Mucosa of descending colon (tissue), 3 donors: ENCODE measurements at regions not wholly inside any gene's neighbourhood (a gene's known extent, or its start where the extent isn't known, plus 50 kb on each side); places are given as distances from the start of the nearest gene placed in this dataset.

ENCODE experiments used
- ATAC-seq: fragments of 200-7000 bp; cut with Tn5 transposase; one replicate; pipeline ENCODE4 v1.9.1; 2020; ENCODE audit warnings: mild to moderate bottlenecking, moderate library complexity
- DNase-seq, 3 donors: peaks; one replicate each; pipeline ENCODE4 v3.0.0-alpha.2; 2020
- H3K36me3 ChIP-seq: fragments of 200-600 bp; one replicate; pipeline ENCODE4 v1.8.0; 2021; ENCODE audit warnings: low read depth, mild to moderate bottlenecking
- H3K4me1 ChIP-seq: fragments of 200-600 bp; one replicate; pipeline ENCODE4 v1.8.0; 2021; ENCODE audit warnings: low read depth, mild to moderate bottlenecking
- H3K4me3 ChIP-seq: fragments of 200-600 bp; one replicate; pipeline ENCODE4 v1.8.0; 2021; ENCODE audit warnings: mild to moderate bottlenecking
- H3K9me3 ChIP-seq: fragments of 200-600 bp; one replicate; pipeline ENCODE4 v1.8.0; 2021; ENCODE audit warnings: mild to moderate bottlenecking
- intact Hi-C, 2 donors: fragments of 100-400 bp; cut with DNase I in 1 of 2; cut with micrococcal nuclease in 1 of 2; formaldehyde crosslinking; loops; one replicate each; pipeline versions ENCODE4 v1.11.0 to v1.11.1; 2022; cut with DNase I, micrococcal nuclease
- TF ChIP-seq, protein P1 (sequence below): fragments of 200-600 bp; IDR thresholded peaks from one replicate; pipeline ENCODE4 v1.8.0; 2022; ENCODE audit warnings: antibody characterized with exemption, mild to moderate bottlenecking
- donor health status: DM: no; HTN: no; CAD: no; lungs with moderate emphysema.
- donor health status: DM: no; HTN: no; CAD: no.
- donor health status: DM: no; HTN: yes; CAD: no.

- Histone ChIP-seq H3K4me3 (no peak overlapping the region), H3K36me3 (no peaks in the 10 kb centered on the region), H3K4me1 (no peaks in the 10 kb centered on the region), H3K9me3 (peaks cover 2% of the 10 kb centered on the region)
- intact Hi-C loops: no loop called here
- DNase-seq: no peak
- no peak for ATAC-seq
- TF ChIP-seq, protein P1, sequence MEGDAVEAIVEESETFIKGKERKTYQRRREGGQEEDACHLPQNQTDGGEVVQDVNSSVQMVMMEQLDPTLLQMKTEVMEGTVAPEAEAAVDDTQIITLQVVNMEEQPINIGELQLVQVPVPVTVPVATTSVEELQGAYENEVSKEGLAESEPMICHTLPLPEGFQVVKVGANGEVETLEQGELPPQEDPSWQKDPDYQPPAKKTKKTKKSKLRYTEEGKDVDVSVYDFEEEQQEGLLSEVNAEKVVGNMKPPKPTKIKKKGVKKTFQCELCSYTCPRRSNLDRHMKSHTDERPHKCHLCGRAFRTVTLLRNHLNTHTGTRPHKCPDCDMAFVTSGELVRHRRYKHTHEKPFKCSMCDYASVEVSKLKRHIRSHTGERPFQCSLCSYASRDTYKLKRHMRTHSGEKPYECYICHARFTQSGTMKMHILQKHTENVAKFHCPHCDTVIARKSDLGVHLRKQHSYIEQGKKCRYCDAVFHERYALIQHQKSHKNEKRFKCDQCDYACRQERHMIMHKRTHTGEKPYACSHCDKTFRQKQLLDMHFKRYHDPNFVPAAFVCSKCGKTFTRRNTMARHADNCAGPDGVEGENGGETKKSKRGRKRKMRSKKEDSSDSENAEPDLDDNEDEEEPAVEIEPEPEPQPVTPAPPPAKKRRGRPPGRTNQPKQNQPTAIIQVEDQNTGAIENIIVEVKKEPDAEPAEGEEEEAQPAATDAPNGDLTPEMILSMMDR: no peak
Measured at GRCh38 chrX:25597551-25597950, 540.6 kb upstream of the MAGEB18 start.

DNA sequence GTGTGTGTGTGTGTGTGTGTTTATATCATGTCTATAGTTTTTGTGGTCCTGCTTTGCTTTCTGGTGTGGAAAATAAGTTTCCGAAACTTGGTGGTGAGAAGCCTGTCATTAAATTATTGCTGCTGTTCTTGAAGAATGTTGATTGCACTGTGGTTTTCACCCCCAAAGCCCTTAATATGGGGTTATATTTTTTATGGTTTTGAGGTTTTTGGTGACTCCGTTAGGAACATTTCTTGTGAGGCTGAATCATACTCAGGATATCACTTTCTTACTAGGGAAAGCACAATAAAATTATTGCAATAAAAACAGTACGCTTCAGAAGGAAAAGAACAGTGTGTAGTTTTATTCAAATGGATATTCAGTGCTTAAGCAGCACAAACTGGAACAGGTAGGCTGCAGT, 539.1 kb upstream of the MAGEB18 start:
- H3K9me3 ChIP-seq: peaks cover 2% of the 10 kb centered on the region
- no peaks in the 10 kb centered on the region for H3K4me1 ChIP-seq
- DNase-seq (no peak), ATAC-seq (no peak)
- H3K4me3 ChIP-seq: no peak overlapping the region
- intact Hi-C loops: no loop called here
- TF ChIP-seq, protein P1: no peak
- no peaks in the 10 kb centered on the region for H3K36me3 ChIP-seq

- no peak for ATAC-seq
- TF ChIP-seq, protein P1: no peak
- Histone ChIP-seq H3K4me3 (no peak overlapping the region), H3K36me3 (no peaks in the 10 kb centered on the region), H3K9me3 (peaks cover 2% of the 10 kb centered on the region), H3K4me1 (no peaks in the 10 kb centered on the region)
- DNase-seq: no peak
- intact Hi-C loops: no loop called here
Measured at GRCh38 chrX:25600776-25601175, 537.4 kb upstream of the MAGEB18 start.

DNA sequence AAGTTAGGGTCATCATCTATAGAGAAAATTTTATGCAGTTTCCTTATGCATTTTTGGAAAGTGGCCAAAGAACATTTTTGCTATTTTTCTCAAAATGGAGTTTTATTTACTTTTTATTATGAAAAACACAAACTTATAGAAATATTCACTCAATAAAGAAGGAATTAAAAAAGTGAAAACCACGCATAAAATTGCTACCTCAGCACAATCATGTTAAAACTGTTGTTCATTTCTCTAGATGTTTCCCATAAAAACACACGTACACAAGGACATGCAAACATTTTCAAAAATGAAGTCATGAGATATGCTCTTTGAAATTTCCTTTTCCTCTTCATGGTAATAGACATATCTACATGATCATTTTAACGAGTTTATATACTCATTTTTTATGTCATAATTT, 536.8 kb upstream of the MAGEB18 start:
- H3K36me3 ChIP-seq: no peaks in the 10 kb centered on the region
- ATAC-seq (no peak), DNase-seq (no peak)
- no peaks in the 10 kb centered on the region for H3K4me1 ChIP-seq
- no peak overlapping the region for H3K4me3 ChIP-seq
- H3K9me3 ChIP-seq: peaks cover 2% of the 10 kb centered on the region
- intact Hi-C loops: no loop called here
- TF ChIP-seq, protein P1: no peak

DNA sequence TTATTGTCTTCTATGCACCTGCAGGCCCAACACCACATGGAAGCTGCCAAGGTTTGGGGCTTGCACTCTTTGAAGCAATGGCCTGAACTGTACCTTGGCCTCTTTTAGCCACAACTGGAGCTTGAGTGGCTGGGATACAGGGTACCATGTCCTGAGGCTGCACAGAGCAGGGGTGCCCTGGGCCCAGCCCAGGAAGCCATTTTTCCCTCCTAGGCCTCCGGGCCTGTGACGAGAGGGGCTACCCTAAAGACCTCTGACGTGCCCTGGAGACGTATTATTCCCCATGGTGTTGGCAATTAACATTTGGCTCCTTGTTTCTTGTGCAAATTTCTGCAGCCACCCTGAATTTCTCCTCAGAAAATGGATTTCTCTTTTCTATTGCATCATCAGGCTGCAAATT, 519.9 kb upstream of the MAGEB18 start:
- H3K36me3 ChIP-seq: no peaks in the 10 kb centered on the region
- no peak overlapping the region for H3K4me3 ChIP-seq
- H3K9me3 ChIP-seq: no peaks in the 10 kb centered on the region
- TF ChIP-seq, protein P1: no peak
- intact Hi-C loops: no loop called here
- H3K4me1 ChIP-seq: no peaks in the 10 kb centered on the region
- ATAC-seq (no peak), DNase-seq (no peak)

GRCh38 chrX:25640276-25640675, 497.9 kb upstream of the MAGEB18 start:
- no peaks in the 10 kb centered on the region for H3K9me3 ChIP-seq
- no peaks in the 10 kb centered on the region for H3K4me1 ChIP-seq
- TF ChIP-seq, protein P1: no peak
- intact Hi-C loops: no loop called here
- H3K36me3 ChIP-seq: no peaks in the 10 kb centered on the region
- no peak for ATAC-seq
- H3K4me3 ChIP-seq: no peak overlapping the region
- DNase-seq: no peak
